HG03575 (cell line): ENCODE measurements at regions not wholly inside any gene's neighbourhood (a gene's known extent, or its start where the extent isn't known, plus 50 kb on each side); places are given as distances from the start of the nearest gene placed in this dataset.
"Not testable (repeated sequence)": the region's sequence is repeated elsewhere in the genome, so short reads cannot be mapped to it uniquely, and the experiment has no call there.

ENCODE experiments used
- ATAC-seq: cut with Tn5 transposase; IDR thresholded peaks from one replicate; pipeline ENCODE4 v1.9.1; 2021; ENCODE audit not compliant: unreplicated experiment, insufficient number of reproducible peaks, low FRiP score; ENCODE audit errors: extremely low read depth

DNA sequence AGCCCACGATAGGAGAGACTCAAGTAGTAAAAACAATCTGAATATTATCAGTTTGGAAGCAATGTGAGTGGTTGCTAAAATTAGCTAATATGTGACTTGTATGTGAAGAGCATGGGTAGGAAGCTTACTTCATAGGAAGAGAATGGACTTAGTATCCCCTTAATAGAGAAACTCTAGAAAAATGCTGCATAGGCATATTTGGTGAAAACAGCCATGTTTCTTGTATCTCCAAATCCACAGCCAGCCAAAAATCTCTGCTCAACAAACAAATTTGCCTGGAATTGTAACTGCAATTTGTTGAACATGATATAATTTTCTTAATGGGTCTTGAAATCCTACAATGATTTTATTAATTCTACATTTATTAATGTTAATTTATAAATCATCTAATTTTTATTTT, 1252.9 kb upstream of the TMEM132C start:
- ATAC-seq = no peak

DNA sequence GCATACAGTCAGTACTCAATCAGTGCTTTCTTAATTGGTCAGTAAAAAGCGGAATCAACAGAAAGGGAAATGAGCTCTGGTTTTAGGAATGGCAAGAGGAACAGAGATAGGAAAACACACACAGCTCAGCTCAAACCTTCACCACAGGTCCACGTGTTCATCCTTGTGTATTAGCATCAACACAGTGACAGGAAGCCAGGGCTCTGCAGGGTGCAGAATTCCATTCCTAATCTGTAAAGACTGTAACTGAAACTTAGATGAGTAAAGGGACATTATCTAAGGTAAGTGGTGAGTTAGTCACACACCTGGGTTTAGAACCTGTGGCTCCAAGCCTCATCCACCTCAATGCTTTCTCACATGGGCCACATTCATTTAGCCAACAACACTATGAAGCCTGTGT, 1242.2 kb upstream of the TMEM132C start:
- no peak for ATAC-seq

DNA sequence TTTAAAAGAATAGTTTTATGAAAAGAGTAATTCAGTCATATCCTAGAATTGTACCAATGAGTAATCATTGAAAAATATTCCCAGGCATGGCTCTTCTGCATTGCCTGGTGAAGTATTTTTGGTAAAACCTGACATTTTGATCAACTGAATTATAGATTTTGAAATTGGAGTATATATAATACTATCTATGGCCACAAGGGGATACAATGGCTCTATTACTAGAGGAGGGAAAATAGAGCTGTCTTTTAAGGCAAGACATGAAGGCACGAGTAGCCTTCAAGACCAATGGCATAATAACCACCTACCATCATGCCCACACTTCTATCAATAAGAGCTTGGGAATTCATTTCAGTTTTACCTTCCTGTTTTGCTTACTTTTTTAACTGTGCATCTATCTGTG, 1241.4 kb upstream of the TMEM132C start:
- no peak for ATAC-seq

DNA sequence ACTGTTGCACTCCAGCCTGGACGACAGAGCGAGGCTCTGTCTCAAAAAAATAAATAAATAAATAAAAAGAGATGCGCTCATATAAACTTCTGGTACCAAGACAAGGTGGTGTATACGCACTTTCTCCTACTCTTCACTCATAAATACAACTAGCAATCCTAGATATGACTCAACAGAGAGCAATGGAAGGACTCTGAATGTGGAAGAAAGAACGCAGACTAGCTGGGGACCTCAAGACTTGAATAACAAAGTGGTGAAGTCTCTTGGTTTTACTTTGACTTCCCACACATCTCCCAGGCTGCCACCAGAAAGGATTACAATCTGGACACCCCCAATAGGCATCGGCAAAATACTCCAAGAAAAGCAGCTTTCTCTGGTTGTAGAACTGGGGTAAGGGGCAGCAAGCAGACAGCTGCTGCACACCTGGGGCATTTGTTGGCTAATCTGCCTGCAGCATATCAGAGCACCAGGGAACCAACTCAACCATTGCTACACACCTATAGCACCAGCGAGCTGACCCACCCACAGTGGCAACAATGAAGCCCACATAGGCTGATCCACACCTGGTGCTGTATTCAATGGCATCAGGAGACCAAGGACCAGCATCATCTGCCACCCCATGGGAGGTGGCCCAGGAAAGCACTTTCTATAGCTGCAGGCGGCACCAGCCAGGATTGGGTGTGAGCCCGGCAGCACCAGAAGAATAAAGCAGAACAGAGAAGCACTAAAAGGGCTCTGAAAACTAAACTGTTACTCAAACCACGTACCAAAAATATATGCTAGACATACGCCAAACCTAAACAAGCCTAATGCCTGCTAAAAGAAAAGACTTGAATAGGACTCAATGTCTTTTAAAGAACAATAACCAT, 1231.7 kb upstream of the TMEM132C start:
- ATAC-seq = no peak

DNA sequence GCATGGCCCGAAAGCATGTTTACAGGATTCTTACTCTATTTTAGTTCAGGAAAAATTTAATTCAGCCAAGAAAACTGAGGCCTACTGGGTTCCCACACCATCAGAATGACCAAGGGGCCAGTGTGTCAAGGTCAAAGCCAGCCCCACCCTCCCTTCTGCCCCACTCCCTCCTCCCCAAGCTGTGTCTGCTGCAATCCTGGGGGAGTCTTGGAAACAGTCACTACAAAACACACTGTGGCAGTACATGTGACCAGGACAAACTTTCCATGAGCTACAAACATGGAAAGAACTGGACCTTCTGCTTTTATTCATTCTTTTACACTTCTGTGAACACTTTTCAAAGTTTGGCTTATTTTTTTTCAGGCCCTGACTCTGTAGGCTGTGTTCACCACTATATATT, 1228.8 kb upstream of the TMEM132C start:
- ATAC-seq = no peak

DNA sequence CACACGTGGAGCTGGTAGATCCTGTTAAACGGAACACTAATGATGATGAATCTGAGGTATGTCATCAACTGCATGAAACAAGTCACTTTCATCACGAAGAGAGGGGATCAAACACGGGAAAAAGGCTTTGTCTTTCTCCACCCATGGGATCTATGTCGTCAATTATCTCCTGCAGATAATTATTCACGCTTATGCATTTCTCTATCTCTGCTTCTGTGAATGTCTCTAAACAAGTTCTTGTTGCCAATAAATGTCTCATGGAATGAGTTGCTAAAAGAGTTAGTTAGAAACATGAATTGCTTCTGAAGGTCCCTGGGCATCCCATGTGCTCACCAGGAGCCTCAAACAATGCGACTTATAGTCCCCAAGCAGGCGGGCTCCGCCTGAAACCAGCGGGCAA, 1228.2 kb upstream of the TMEM132C start:
- ATAC-seq = no peak

DNA sequence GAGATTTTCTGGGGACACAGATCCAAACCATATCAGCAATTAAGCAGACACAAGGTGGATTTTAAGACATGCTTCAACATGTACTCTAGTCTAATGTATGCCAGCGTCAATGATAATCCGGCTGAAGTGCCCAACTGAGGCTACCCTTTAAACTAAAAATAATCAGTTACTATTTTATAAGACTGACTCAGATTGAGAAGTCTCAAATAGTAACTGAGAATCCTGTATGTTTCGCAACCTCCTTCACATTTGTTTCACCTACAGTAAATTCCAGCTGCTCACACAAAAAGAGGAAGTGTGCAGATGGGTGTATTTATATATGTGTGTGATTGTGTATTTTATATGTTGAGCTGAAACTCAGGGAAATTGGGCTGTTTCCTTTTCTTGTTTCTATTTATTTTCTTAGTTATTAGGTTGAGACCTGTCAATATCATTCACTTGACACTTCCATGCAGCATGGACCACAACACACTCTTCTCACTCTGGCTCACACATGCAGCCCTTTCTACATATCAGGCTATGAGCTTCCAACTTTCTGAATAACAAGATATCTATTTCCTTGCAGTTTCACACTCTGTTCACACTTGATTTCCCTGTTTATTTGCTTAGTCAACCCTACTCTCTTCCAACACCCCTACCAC, 1224.9 kb upstream of the TMEM132C start:
- ATAC-seq = peak; percentile 97

DNA sequence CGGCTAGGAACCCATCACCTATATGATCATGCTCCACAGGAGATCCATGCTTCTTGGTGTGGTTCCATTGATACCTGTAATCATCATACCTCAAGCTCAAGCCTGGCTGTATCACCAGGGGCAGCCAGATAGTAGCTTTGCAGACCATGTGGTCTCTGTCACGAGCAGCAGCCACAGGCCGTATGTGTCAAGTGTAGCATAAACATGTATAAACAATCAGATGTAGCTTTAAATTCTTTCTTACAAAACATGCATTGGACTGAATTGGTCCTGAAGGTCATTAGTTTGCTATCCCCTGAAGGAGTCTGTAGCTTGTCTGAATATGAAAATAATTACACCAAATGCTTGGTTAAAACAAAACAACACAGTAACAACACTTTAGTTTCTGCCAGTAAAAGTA, 1223.2 kb upstream of the TMEM132C start:
- ATAC-seq = no peak

DNA sequence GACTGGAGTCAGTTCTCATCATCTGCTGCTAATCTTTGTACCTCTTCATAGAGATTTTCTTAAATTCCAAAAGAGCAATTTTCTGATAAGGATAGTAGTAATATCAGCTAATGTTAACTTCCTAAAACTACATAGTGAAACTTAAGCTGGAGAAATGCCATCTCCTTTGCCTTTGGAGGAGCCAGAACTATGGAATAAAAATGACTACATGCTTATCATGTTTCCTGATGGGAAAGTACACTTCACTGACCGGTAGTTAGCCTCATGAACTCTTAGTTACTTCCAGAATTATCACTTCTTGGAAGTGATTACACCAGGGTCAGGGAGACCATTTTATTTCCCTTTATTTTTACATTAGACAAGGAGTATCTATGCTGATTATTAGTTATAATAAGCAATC, 1222.1 kb upstream of the TMEM132C start:
- no peak for ATAC-seq

DNA sequence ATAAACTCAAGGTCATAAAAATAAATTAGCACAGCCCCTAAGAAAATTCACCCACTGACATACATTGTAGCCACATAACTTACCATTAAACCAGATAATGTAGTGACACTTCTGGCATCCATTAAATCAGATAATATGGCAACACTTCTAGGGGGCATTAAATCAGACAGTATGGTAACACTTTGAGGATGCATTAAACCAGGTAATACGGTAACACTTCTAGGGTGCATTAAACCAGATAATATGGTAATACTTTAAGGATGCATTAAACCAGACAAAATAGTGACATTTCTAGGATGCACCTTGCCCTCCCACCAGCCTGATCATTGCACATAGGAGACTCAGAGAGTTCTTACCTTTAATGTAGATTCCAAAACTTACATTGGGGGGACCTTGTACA, 1220.5 kb upstream of the TMEM132C start:
- ATAC-seq = no peak

DNA sequence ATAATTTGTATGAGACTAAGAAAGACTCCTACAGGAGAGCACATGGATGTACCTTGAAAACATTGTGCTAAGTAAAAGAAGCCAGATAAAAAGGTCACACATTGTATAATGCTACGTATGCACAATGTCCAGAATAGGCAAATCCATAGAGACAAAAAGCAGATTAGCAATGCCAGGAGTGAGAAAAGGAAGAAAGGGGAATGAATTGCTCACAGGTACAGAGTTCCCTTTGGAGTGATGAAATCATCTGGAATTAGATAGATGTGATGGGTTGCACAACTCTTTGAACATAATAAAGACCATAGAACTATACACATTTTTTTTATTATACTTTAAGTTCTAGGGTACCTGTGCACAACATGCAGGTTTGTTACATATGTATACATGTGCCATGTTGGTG, 1218.9 kb upstream of the TMEM132C start:
- no peak for ATAC-seq

DNA sequence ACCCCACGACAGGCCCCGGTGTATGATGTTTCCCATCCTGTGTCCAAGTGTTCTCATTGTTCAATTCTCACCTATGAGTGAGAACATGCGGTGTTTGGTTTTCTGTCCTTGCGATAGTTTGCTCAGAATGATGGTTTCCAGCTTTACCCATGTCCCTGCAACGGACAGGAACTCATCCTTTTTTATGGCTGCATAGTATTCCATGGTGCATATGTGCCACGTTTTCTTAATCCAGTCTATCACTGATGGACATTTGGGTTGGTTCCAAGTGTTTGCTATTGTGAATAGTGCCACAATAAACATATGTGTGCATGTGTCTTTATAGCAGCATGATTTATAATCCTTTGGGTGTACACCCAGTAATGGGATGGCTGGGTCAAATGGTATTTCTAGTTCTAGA, 1218.4 kb upstream of the TMEM132C start:
- not testable (repeated sequence) for ATAC-seq

DNA sequence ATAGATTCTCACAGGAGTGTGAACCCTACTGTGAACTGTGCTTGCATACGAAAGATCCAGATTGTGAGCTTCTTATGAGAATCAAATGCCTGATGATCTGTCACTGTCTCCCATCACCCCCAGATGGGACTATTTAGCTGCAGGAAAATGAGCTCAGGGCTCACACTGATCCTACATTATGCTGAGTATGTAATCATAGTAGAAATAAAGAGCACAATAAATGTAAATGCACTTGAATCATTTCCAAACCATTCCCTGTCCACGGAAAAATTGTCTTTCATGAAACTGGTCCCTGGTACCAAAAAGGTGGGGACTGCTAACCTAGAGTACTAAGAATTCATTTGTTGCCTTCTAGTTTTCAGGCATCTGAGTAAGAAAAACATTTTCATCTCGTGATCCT, 1215.8 kb upstream of the TMEM132C start:
- no peak for ATAC-seq

DNA sequence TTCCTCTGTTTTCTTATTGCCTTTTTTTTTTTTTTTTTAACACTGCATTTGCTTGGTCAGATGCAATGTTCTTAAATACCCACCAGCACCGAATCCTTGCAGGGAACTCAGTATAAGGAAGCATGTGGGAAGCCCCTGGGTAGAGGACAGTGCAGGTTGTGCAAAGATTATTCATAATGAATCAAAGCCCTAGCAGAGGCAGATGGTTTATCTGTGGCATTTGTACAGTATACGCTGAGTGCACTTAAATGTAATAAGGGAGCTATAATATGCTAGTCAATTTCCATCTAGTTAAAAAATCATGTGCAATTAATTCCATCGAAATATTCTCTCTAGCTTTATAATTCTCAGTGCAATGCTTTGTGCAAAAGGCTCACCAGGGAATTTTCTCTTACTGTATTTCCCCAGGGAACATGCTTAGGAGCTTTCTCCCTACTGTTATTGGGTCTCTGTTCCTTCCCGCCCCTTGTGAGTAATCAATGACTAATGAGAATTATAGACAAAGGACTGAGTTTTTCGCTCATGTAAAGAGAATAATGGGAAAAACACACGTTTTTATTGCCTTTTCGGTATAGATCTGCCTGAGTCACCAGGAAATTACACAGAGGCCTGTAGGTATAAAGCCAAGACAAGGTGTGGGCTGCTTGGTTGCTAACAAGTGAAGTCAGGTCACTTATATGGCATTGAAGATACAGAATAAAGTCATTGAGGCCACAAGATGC, 1214.3 kb upstream of the TMEM132C start:
- ATAC-seq = no peak

DNA sequence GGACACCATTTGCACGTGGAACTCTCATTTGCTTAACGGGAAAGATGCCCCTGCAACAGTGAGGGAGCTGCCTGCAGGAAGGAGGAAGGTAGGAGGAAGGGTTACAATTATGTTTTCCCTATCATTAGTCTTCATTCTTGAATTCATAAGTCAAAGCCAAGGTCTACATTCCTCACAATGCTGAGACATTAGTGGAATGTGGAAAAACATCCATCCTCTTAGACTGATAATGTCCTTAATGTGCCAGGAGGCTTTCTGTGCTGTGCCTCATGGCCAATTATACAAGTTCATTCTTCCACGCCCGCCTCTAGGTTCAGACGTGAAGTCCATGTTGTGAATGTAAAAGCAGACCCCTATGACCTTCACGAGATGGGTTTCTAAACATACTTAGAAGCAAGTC, 1212.4 kb upstream of the TMEM132C start:
- ATAC-seq = no peak

DNA sequence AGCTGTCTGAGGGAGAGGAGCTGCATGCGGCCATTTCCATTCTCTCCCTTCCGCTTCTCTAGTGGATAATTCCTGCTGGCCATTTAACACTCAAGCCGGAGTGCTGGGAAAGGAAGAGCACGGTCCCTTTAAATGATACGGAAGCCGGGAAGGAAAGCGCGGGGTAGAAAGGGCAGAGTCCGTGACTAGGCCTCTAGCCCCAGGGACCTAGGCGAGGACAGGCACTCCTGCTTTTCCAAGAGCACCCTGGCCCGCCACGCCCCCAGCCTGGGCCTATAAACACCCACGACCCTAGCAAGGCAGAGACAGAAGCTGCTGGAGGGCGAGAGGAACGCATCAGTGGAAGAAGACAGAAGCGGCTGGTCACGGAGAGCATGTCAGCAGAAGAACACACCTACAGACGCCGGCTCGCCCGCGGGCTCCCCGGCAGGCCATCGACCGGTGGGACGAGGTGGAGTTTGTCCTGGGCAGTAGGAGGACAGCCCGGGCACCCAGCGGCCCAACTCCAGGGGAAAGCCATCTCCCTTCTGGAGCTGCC, 1206.6 kb upstream of the TMEM132C start:
- ATAC-seq = no peak

DNA sequence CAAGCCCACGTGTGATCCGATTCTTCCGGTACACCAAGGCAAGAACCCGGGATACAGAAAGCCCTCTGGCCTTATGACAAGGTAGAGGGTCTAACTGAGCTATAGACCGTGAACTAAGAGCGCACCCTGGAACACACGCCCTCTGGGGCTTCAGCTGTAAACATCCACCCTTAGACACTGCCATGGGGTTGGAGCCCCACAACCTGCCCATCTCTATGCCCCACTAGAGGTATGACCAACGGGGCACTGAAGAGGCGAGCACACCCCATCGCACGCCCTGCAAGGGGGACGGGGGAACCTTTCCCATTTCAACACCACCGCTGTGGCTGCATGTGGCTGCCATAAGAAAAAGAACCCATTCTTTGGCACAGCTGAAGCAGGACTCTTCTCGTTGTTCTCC, 1206.0 kb upstream of the TMEM132C start:
- no peak for ATAC-seq

DNA sequence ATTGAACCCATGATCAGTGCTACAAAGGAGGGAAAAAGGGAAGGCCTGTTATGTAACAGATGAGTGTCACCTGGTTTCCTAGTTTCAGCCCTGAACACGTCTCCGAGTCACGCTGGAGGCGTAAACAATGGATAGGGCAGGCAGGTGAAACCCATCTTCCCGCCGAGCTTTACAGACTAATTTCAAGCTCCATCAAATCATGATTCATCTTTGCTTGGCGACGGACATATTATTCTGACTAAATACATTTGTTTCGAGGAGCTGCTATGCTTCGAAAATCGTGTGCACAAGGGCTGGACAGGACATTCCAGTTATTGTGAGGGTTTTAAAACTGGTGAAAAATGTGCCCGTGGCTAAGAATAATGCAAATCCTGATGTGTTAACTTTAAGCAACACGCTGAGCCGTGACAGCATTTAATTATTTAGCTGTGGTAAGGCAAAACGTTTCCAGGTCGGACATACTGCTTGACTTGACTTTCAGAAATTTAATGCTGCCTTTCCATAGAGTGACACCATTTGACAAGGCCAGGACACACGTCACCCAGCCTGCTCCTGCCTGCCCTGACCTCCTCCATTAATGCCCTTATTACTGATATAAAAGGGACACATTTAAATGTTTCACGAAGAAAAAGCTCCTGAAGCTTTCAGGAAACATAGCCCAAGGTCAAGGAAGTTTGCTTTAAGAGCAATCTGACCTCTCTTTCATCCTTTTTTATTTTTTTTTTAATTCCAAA, 1203.5 kb upstream of the TMEM132C start:
- no peak for ATAC-seq

DNA sequence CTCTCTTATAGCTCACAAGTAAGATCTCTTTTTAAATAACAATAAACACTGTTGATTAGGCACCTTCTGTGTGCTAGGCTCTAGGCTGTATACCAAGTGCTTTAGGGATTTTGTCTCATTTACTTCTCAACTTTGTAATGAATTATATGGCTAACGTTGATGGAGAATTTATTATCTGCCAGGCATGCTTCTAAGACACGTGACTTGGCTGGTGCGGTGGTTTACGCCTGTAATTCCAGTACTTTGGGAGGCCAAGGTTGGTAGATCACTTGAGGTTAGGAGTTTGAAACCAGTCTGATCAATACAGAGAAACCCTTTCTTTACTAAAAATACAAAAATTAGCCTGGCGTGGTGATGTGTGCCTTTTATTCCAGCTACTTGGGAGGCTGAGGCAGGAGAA, 1202.8 kb upstream of the TMEM132C start:
- ATAC-seq = no peak
